Head of caudate nucleus (tissue), 42 donors: ENCODE measurements at regions not wholly inside any gene's neighbourhood (a gene's known extent, or its start where the extent isn't known, plus 50 kb on each side); places are given as distances from the start of the nearest gene placed in this dataset.
A peak's percentile ranks its signal among the peaks of the same experiment; 100 is the strongest.

Experiments used
- DNase-seq, 42 donors: peaks; one replicate each; pipeline versions ENCODE4 v3.0.0 to v3.0.0-alpha.2; 2020 to 2021; ENCODE audit warnings: mixed read lengths in 7 of 42
- intact Hi-C: fragments of 100-400 bp; cut with DNase I; formaldehyde crosslinking; loops from one replicate; pipeline ENCODE4 v1.15.0; 2022

- intact Hi-C loops: no loop called here
Observed at GRCh38 chr2:212915121-212915782, 236.2 kb downstream of the IKZF2 start.

GRCh38 chr2:212914392-212914791 is 237.0 kb downstream of the IKZF2 start:
- DNase-seq: no peak
- intact Hi-C loops: no loop called here

More at GRCh38 chr2:212915121-212915782, 236.2 kb downstream of the IKZF2 start:
- no peak for DNase-seq

GRCh38 chr2:212913640-212914306 is 237.6 kb downstream of the IKZF2 start:
- DNase-seq: no peak
- intact Hi-C loops: no loop called here

GRCh38 chr2:212912445-212913103 is 238.8 kb downstream of the IKZF2 start:
- intact Hi-C loops: no loop called here
- DNase-seq: peak in 40 of 42 donors; percentile 15 to 87 (median 50)

- no peak for DNase-seq
- intact Hi-C loops: no loop called here
Observed at GRCh38 chr2:212911011-212911410, 240.4 kb downstream of the IKZF2 start.

GRCh38 chr2:212908682-212909435 is 242.6 kb downstream of the IKZF2 start:
- DNase-seq: peak in 14 of 42 donors; percentile 6 to 71 (median 36)
- intact Hi-C loops: no loop called here

- DNase-seq: no peak
Observed at GRCh38 chr2:212908031-212908430, 243.4 kb downstream of the IKZF2 start.

GRCh38 chr2:212906620-212907019 is 244.8 kb downstream of the IKZF2 start:
- no peak for DNase-seq
- intact Hi-C loops: no loop called here

More at GRCh38 chr2:212908031-212908430, 243.4 kb downstream of the IKZF2 start:
- intact Hi-C loops: no loop called here

GRCh38 chr2:212905640-212906201 is 245.7 kb downstream of the IKZF2 start:
- no peak for DNase-seq
- intact Hi-C loops: no loop called here

- intact Hi-C loops: no loop called here
- no peak for DNase-seq
Observed at GRCh38 chr2:212904646-212905045, 246.8 kb downstream of the IKZF2 start.

- no peak for DNase-seq
- intact Hi-C loops: no loop called here
Observed at GRCh38 chr2:212903413-212903812, 248.0 kb downstream of the IKZF2 start.

GRCh38 chr2:212902421-212902820 is 249.0 kb downstream of the IKZF2 start:
- intact Hi-C loops: no loop called here
- no peak for DNase-seq

GRCh38 chr2:212901604-212902275 is 249.7 kb downstream of the IKZF2 start:
- intact Hi-C loops: no loop called here

GRCh38 chr2:212900715-212901114 is 250.7 kb downstream of the IKZF2 start:
- intact Hi-C loops: no loop called here
- DNase-seq: no peak

More at GRCh38 chr2:212901604-212902275, 249.7 kb downstream of the IKZF2 start:
- DNase-seq: no peak

- DNase-seq: no peak
- intact Hi-C loops: no loop called here
Observed at GRCh38 chr2:212898011-212898410, 253.4 kb downstream of the IKZF2 start.

- intact Hi-C loops: no loop called here
- DNase-seq: no peak
Observed at GRCh38 chr2:212897296-212897695, 254.1 kb downstream of the IKZF2 start.

GRCh38 chr2:212894026-212894425 is 257.4 kb downstream of the IKZF2 start:
- no peak for DNase-seq
- intact Hi-C loops: no loop called here

GRCh38 chr2:212893216-212893615 is 258.2 kb downstream of the IKZF2 start:
- intact Hi-C loops: no loop called here

GRCh38 chr2:212892193-212892592 is 259.2 kb downstream of the IKZF2 start:
- intact Hi-C loops: no loop called here
- peak in 20 of 42 donors; percentile 7 to 50 (median 21) for DNase-seq

More at GRCh38 chr2:212893216-212893615, 258.2 kb downstream of the IKZF2 start:
- no peak for DNase-seq
